Activated naive CD4-positive, alpha-beta T cell treated with anti-CD3 and anti-CD28 coated beads for 36 hours (primary cell): ENCODE measurements at regions not wholly inside any gene's neighbourhood (a gene's known extent, or its start where the extent isn't known, plus 50 kb on each side); places are given as distances from the start of the nearest gene placed in this dataset.

ENCODE experiments used
- CTCF ChIA-PET: fragments of 350-600 bp; sonication (Branson Sonifier 250); formaldehyde crosslinking; loops from one replicate; lab custom pipeline; 2021; ENCODE audit warnings: antibody characterized with exemption; lab: Charles Lee
- DNase-seq: peaks from one replicate; pipeline ENCODE4 v3.0.0-alpha.2; 2020
- H3K27ac Mint-ChIP-seq: one replicate; pipeline ENCODE4 v1.8.0; 2021; ENCODE audit warnings: mild to moderate bottlenecking, mixed read lengths
- H3K27me3 Mint-ChIP-seq: one replicate; pipeline ENCODE4 v1.8.0; 2021; ENCODE audit warnings: low read depth, mixed read lengths
- H3K36me3 Mint-ChIP-seq: one replicate; pipeline ENCODE4 v1.8.0; 2021; ENCODE audit warnings: low read depth, mixed read lengths
- H3K4me1 Mint-ChIP-seq: one replicate; pipeline ENCODE4 v1.8.0; 2021; ENCODE audit warnings: low read depth, mixed read lengths
- H3K4me3 Mint-ChIP-seq: one replicate; pipeline ENCODE4 v1.8.0; 2021; ENCODE audit warnings: mild to moderate bottlenecking, moderate library complexity, mixed read lengths
- H3K9me3 Mint-ChIP-seq: one replicate; pipeline ENCODE4 v1.8.0; 2021; ENCODE audit warnings: mixed read lengths
- intact Hi-C: fragments of 100-400 bp; cut with micrococcal nuclease; formaldehyde crosslinking; loops from one replicate; pipeline ENCODE4 v1.15.1; 2023

GRCh38 chr3:94431876-94432570 is 369.2 kb downstream of the NSUN3 start:
- no peaks in the 10 kb centered on the region for H3K27me3 Mint-ChIP-seq
- no peaks in the 10 kb centered on the region for H3K4me1 Mint-ChIP-seq
- intact Hi-C loops: no loop called here
- no peak overlapping the region for H3K4me3 Mint-ChIP-seq
- H3K27ac Mint-ChIP-seq: no peak overlapping the region
- DNase-seq: no peak
- no peaks in the 10 kb centered on the region for H3K9me3 Mint-ChIP-seq
- CTCF ChIA-PET: interaction anchor here (0.6 kb wide), 1 partner anchor 273 kb away, joined by 5 read pairs; no protein-coding TSS in a partner anchor
- no peaks in the 10 kb centered on the region for H3K36me3 Mint-ChIP-seq

DNA sequence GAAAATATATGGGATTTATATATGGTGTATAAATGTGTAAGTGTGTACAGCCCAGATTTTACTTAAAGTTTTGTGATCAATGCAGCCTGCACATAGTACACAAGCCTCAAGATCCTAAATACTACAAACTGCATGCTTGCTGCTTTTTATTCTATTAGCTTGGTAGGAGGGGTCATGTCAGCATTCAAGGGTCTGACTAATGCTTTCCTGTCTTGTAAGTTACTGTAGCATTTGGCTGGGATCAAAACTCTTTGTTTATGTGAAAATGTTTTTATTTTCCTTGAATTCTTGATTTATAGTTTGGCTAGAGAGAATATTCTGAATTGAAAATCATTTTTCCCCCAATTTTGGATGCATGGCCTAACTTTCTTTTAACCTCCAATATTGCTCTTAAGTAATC is 370.9 kb downstream of the NSUN3 start:
- no peaks in the 10 kb centered on the region for H3K9me3 Mint-ChIP-seq
- H3K27ac Mint-ChIP-seq: no peak overlapping the region
- no peak for DNase-seq
- no peaks in the 10 kb centered on the region for H3K4me1 Mint-ChIP-seq
- no peaks in the 10 kb centered on the region for H3K27me3 Mint-ChIP-seq
- intact Hi-C loops: no loop called here
- CTCF ChIA-PET: no interaction called here
- no peaks in the 10 kb centered on the region for H3K36me3 Mint-ChIP-seq
- H3K4me3 Mint-ChIP-seq: no peak overlapping the region

DNA sequence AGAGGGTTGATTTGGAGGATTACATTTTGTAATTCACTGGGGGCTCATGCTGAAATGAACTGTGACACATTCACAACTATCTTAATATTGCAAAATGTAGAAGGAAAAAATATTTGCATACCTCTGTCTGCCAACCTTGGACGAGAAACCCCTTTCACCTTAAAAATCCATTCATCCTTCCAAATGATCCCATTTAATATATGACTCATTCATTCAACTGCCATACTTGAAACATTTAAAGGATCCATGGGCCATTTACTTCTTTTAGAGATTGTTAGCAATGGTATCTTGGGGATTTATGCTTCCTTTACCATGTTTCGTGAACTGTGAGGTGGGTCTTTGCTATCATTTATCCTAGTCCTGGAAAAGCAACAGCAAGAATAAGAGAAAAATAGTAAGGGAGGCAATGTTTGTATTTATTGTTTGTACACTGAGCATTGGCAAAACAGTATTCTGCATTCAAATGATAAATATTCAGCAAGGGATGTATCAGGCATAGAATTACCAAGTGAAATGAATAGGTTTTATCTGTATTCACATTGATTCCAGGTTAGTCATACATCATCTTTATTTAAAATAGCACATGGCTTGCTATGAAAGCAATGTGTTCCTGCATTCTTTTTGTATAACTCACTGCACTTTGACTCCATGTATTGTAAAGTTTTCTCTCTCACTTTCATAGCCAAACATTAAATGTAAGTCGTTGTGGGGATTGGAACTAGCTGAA is 378.1 kb downstream of the NSUN3 start:
- Mint-ChIP-seq H3K27me3 (no peaks in the 10 kb centered on the region), H3K4me3 (no peak overlapping the region), H3K4me1 (no peaks in the 10 kb centered on the region), H3K27ac (no peak overlapping the region), H3K9me3 (no peaks in the 10 kb centered on the region), H3K36me3 (no peaks in the 10 kb centered on the region)
- intact Hi-C loops: no loop called here
- DNase-seq: no peak
- CTCF ChIA-PET: no interaction called here

GRCh38 chr3:94441494-94441847 is 378.6 kb downstream of the NSUN3 start:
- H3K4me3 Mint-ChIP-seq: no peak overlapping the region
- no peak overlapping the region for H3K27ac Mint-ChIP-seq
- no peaks in the 10 kb centered on the region for H3K27me3 Mint-ChIP-seq
- no peaks in the 10 kb centered on the region for H3K4me1 Mint-ChIP-seq
- no peaks in the 10 kb centered on the region for H3K36me3 Mint-ChIP-seq
- intact Hi-C loops: no loop called here
- H3K9me3 Mint-ChIP-seq: no peaks in the 10 kb centered on the region
- DNase-seq: no peak
- CTCF ChIA-PET: no interaction called here

GRCh38 chr3:94453864-94454263 is 391.0 kb downstream of the NSUN3 start:
- no peak overlapping the region for H3K27ac Mint-ChIP-seq
- no peaks in the 10 kb centered on the region for H3K36me3 Mint-ChIP-seq
- H3K27me3 Mint-ChIP-seq: no peaks in the 10 kb centered on the region
- CTCF ChIA-PET: no interaction called here
- no peaks in the 10 kb centered on the region for H3K4me1 Mint-ChIP-seq
- intact Hi-C loops: no loop called here
- H3K4me3 Mint-ChIP-seq: no peak overlapping the region
- no peak for DNase-seq
- peaks cover 2% of the 10 kb centered on the region for H3K9me3 Mint-ChIP-seq

DNA sequence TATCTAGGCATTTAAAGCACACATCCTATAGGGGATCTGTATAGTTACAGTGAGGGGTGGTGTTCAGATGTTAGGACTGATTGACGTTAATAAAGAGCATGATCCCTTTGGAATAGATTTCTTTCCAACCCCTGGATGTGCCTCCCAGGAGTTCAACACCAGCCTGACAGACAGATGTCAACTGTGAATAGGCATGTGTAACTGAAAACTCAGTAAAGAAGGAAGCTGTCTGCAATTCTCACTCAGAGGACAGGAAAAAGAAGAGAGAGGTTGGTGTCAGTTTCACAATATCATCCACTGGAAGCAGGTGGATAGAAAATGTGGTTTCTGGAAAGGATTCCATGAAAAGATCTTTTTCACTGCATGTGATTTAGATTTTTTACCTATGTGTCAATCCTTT is 396.3 kb downstream of the NSUN3 start:
- no peak for DNase-seq
- H3K27me3 Mint-ChIP-seq: no peaks in the 10 kb centered on the region
- no peak overlapping the region for H3K27ac Mint-ChIP-seq
- no peak overlapping the region for H3K4me3 Mint-ChIP-seq
- CTCF ChIA-PET: no interaction called here
- intact Hi-C loops: no loop called here
- H3K4me1 Mint-ChIP-seq: no peaks in the 10 kb centered on the region
- H3K9me3 Mint-ChIP-seq: peaks cover 2% of the 10 kb centered on the region
- H3K36me3 Mint-ChIP-seq: no peaks in the 10 kb centered on the region

GRCh38 chr3:94460931-94461330 is 398.1 kb downstream of the NSUN3 start:
- Mint-ChIP-seq H3K36me3 (no peaks in the 10 kb centered on the region), H3K4me1 (no peaks in the 10 kb centered on the region), H3K9me3 (peaks cover 4% of the 10 kb centered on the region), H3K27ac (no peak overlapping the region), H3K27me3 (no peaks in the 10 kb centered on the region), H3K4me3 (no peak overlapping the region)
- CTCF ChIA-PET: no interaction called here
- intact Hi-C loops: loop anchor here (10.0 kb wide), 1 partner anchor 166 kb away; no protein-coding TSS in a partner anchor
- no peak for DNase-seq

DNA sequence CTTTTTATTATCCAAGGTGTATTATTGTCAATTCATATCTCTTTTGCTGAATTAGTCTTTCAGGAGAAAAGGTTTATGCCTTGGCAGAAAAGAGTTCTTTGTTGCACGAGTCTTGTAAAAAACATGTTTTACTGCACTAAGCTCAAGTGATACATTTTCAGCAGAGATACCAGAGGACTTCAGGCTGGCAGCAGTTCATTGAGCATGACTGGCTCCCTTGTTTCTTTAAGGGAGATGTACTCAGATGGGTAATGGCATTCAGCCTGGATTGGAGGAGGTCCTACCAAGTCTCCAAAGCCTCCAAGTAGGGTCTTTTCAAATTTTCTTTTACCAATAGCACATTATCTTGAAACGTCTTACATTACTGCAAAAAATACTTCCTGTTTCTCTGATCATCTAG is 400.1 kb downstream of the NSUN3 start:
- CTCF ChIA-PET: no interaction called here
- intact Hi-C loops: loop anchor here (10.0 kb wide), 1 partner anchor 168 kb away; no protein-coding TSS in a partner anchor
- no peak for DNase-seq
- no peak overlapping the region for H3K27ac Mint-ChIP-seq
- H3K4me1 Mint-ChIP-seq: no peaks in the 10 kb centered on the region
- H3K9me3 Mint-ChIP-seq: peaks cover 4% of the 10 kb centered on the region
- H3K27me3 Mint-ChIP-seq: no peaks in the 10 kb centered on the region
- H3K4me3 Mint-ChIP-seq: no peak overlapping the region
- no peaks in the 10 kb centered on the region for H3K36me3 Mint-ChIP-seq

- Mint-ChIP-seq H3K4me1 (no peaks in the 10 kb centered on the region), H3K36me3 (no peaks in the 10 kb centered on the region), H3K27ac (no peak overlapping the region), H3K27me3 (no peaks in the 10 kb centered on the region), H3K4me3 (no peak overlapping the region), H3K9me3 (peaks cover 22% of the 10 kb centered on the region)
- DNase-seq: no peak
- CTCF ChIA-PET: no interaction called here
- intact Hi-C loops: no loop called here
Measured at GRCh38 chr3:94472511-94472910, 409.6 kb downstream of the NSUN3 start.

DNA sequence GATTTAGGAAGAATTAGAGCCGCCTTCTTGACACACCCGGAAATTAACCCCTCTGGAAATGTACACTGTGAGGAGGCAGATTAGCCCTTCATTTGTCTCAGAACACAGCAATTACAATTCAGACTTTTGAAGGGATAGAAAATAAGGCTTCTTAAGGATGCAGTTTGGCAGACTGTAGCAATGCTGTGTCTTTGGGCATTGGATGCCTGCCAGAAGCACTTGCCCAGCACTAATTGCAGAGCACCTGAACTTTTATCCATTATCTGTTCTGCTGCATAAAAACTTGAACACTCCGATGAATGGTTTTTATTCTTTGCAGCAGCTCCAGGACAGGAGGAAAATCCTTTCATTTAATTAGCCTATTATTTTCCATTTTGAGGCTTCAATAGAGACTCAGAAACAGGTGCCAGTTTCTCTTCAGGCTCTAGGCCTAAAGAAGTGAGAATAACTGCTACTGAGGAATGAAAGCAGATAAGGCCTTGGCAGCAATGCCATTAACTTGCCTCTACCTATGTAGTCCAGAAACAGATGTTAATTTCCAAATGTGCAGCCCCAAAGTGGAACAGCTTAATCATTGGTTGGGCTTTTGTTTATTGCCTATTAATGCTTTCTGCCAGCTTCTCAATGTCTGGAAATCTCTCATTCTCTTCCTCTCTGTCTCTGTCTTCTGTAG is 418.5 kb downstream of the NSUN3 start:
- Mint-ChIP-seq H3K9me3 (peaks cover 10% of the 10 kb centered on the region), H3K4me3 (no peak overlapping the region), H3K27ac (no peak overlapping the region)

GRCh38 chr3:94482686-94483085 is 419.8 kb downstream of the NSUN3 start:
- Mint-ChIP-seq H3K4me1 (no peaks in the 10 kb centered on the region), H3K27me3 (no peaks in the 10 kb centered on the region), H3K4me3 (no peak overlapping the region), H3K9me3 (peaks cover 4% of the 10 kb centered on the region), H3K36me3 (no peaks in the 10 kb centered on the region), H3K27ac (no peak overlapping the region)
- intact Hi-C loops: no loop called here
- DNase-seq: no peak
- CTCF ChIA-PET: no interaction called here

More for the DNA sequence above, 418.5 kb downstream of the NSUN3 start:
- Mint-ChIP-seq H3K4me1 (no peaks in the 10 kb centered on the region), H3K36me3 (no peaks in the 10 kb centered on the region), H3K27me3 (no peaks in the 10 kb centered on the region)
- intact Hi-C loops: no loop called here
- CTCF ChIA-PET: no interaction called here
- no peak for DNase-seq

DNA sequence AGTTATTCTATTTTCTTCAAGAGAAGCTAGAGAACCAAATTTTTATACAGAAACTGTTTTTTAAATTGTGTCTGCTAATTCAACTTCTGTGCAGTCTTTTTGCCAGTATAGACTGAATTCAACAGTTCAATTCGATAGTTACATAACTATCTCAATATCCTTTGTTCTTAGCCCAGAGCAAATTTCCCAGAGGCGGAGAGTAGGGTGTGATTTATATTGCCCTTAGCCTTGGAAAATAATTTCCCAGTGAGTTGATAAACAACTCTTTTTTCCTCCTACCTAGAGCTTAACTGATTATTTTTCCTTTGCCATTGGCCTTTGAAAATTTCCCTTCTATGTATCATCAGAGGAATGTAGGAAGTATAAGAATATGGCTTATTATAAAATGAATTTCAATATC is 420.5 kb downstream of the NSUN3 start:
- Mint-ChIP-seq H3K9me3 (peaks cover 4% of the 10 kb centered on the region), H3K27ac (no peak overlapping the region), H3K36me3 (no peaks in the 10 kb centered on the region), H3K4me3 (no peak overlapping the region), H3K27me3 (no peaks in the 10 kb centered on the region), H3K4me1 (no peaks in the 10 kb centered on the region)
- CTCF ChIA-PET: no interaction called here
- DNase-seq: no peak
- intact Hi-C loops: no loop called here

DNA sequence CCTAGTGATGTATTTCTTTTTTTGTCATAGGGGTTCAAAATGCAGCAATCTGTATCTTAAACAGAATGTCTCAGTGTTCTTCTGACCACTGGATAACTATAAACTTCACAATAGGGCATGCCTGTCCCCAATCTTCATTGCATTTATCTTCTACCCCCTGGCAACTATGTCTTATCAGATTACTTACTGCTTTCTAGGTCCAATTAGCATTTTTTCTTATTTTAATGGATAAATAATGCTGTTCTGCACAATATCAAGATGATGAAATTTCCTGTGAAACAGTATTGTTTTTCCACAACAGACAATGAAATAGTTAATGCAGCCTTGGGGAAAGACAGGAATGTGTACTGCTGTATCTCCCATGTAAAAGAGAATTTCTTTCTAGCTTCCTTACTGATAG is 432.1 kb downstream of the NSUN3 start:
- DNase-seq: no peak
- Mint-ChIP-seq H3K4me1 (no peaks in the 10 kb centered on the region), H3K36me3 (no peaks in the 10 kb centered on the region), H3K9me3 (no peaks in the 10 kb centered on the region), H3K27ac (no peak overlapping the region), H3K27me3 (no peaks in the 10 kb centered on the region), H3K4me3 (no peak overlapping the region)
- intact Hi-C loops: no loop called here
- CTCF ChIA-PET: no interaction called here
